NCI-H345 treated with DMSO at 0.1 percent for 48 hours (cell line): ENCODE measurements at regions not wholly inside any gene's neighbourhood (a gene's known extent, or its start where the extent isn't known, plus 50 kb on each side); places are given as distances from the start of the nearest gene placed in this dataset.

Experiments
- DNase-seq: peaks from one replicate; lab custom pipeline; 2025; ENCODE audit not compliant: unreplicated experiment; lab: John Stamatoyannopoulos, UW

- no peak for DNase-seq
Observed at GRCh38 chr6:19638931-19639330, 198.2 kb upstream of the ID4 start.

- DNase-seq: no peak
Observed at GRCh38 chr6:19643287-19643686, 193.9 kb upstream of the ID4 start.

- no peak for DNase-seq
Observed at GRCh38 chr6:19643713-19644112, 193.5 kb upstream of the ID4 start.

- no peak for DNase-seq
Observed at GRCh38 chr6:19655744-19656143, 181.4 kb upstream of the ID4 start.

- DNase-seq: no peak
Observed at GRCh38 chr6:19660123-19660910, 176.9 kb upstream of the ID4 start.

GRCh38 chr6:19662911-19663310, 174.3 kb upstream of the ID4 start:
- DNase-seq: no peak

- DNase-seq: no peak
Observed at GRCh38 chr6:19663479-19663878, 173.7 kb upstream of the ID4 start.

DNA sequence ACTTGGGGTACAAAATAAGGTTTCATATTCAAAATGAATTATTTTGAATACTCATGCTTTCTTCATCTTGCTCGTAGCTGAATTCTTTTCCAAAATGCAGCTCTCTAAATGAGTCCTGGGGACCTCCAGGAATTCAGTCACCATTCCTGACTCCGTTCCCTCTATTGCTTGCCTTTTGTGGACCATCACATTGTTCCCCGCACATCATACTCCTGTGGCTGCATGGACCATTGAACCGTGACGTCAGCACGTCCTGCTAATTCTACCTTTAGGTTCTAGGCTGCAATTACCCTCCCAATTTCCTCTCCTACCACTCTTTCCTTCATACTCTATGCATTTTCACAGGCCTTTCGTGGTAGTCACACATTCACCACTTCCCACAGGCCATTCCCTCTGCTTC, 173.1 kb upstream of the ID4 start:
- DNase-seq: no peak

DNA sequence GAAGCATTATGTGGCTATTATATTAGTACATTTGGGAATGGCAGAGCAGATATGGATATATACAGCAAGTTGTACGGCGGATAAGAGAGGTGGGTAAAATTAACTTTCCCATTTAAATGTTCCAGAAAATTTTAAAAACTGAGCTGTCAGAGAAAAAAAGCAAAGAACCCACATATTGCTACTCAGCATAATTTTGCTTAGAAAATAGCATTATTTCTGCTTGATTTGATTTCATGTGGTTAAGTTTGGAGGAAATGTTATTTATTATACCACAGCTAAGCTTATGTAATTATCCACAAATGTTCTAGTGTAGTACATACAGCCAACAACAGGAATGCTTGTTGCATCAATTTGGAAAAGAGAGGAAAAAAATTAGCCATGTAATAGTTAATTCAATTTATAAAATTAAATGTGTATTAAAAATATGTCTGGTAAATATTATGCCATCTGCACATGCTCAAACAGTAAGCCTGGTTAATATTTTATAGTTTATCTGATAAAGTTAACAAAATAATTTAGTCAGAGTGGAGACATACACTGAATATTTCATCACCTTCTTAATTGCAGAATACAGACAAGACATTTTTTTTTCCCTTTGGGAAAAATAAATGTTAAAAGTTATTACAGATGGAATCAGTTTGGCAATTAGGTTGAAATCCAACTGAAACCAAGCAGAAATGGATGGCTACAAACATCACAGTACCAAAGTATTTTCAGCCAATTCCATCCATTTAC, 172.1 kb upstream of the ID4 start:
- no peak for DNase-seq

GRCh38 chr6:19665613-19665909, 171.6 kb upstream of the ID4 start:
- no peak for DNase-seq

- no peak for DNase-seq
Observed at GRCh38 chr6:19668710-19669109, 168.5 kb upstream of the ID4 start.

- no peak for DNase-seq
Observed at GRCh38 chr6:19669206-19669605, 168.0 kb upstream of the ID4 start.

GRCh38 chr6:19682859-19683258, 154.3 kb upstream of the ID4 start:
- DNase-seq: no peak

- no peak for DNase-seq
Observed at GRCh38 chr6:19690325-19691075, 146.7 kb upstream of the ID4 start.

- no peak for DNase-seq
Observed at GRCh38 chr6:19691465-19692167, 145.6 kb upstream of the ID4 start.

DNA sequence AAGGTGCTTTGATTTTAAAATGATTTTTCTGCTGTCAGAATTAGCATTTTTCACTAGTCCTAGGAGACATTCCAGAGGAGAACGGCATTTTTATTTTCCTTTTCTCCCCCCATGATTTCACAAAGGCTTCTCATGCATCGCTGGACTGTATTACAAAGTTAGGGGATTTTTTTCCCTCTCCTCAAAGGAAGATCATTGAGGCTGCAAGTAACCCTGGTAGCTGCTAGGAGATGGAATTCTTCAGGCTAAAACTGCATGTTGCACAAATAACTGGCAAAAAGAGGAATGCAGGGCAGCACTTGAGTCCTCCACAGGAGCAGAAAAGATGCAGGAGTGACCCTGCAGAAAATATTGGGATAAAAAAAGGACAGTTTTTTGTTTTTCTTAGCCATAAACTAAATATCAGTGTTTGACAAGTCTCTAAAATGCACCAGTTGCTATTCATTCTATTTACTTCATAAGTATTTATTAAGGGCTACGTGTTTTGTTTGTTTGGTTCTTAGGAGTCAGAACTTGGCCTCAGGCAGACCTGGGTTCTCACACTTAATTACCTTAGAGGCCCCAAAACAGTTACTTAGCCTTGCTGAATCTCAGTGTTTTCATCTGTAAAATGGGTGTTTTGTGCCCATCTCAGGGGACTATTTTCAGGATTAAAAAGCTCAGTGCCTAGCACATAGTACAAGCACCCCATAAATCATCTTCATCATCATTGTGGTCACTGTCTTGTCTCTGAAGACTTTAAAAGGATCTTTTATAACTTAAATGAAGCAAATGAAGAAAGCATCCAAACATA, 144.5 kb upstream of the ID4 start:
- no peak for DNase-seq

DNA sequence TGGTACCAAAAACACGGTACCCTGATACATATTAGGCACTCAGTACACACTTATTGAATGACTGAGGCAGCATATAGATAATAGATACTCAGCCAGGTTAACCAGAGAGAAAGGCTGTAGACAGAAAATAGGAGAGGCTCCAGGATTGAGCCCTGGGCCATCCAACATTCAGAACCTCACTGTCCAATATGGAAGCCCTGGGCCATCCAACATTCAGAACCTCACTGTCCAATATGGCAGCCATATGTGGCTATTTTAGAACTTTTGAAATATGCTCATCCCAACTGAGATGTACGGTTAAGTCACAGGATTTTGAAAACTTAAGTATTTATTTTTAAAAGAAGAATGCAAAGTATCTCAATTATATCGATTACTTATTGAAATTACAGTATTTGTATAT, 142.5 kb upstream of the ID4 start:
- DNase-seq: no peak

GRCh38 chr6:19697744-19698290, 139.4 kb upstream of the ID4 start:
- DNase-seq: no peak

GRCh38 chr6:19699932-19700331, 137.2 kb upstream of the ID4 start:
- no peak for DNase-seq

DNA sequence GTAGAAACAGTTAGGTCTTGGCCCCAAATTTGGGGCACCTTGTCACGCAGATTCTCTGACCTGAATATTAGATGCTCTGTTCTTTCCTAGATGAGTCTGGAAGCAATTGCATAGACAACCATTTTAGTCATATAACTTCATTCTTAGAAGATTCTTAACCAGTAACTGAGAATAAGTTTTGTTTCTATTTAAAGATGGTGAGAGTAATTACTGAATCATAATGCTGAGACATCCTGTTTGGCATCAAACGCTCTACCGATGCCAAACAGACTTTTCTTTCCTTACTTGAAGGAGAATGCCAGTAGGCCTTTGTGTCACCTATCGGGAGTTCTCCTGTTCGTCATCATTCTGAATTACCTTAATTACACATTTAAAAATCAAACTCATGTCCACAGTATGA, 131.6 kb upstream of the ID4 start:
- DNase-seq: no peak
